ENCODE measurements at regions not wholly inside any gene's neighbourhood (a gene's known extent, or its start where the extent isn't known, plus 50 kb on each side); places are given as distances from the start of the nearest gene placed in this dataset.

DNA sequence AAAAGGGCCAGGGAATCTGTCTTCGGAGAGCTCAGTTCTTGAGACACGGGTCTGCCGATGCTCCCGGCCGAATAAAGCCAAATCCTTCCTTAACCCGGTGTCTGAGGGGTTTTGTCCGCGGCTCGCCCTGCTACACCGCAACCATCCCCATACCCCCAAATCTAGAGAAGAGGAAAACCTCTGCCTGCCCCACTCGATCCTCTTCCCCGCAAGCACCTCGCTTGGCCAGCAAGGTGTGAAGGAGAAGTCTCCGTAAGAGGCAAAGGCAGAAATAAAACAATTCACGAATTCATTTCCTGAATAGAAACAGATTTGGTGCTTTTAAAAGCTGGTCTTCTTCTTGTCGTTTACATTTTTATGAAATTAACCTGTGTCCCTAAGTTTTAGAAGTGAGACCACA lies 67.3 kb upstream of the GALNT9 start:
- no peaks in the 10 kb centered on the region for H3K36me3 ChIP-seq
- no peaks in the 10 kb centered on the region for H3K9me3 ChIP-seq
- TF ChIP-seq Cebpa-rat (IDR thresholded peaks at IDR 0.05), result no peak
- peaks cover 76% of the 10 kb centered on the region for H3K27me3 ChIP-seq
- H3K9ac ChIP-seq, result no peak overlapping the region
- H3K4me1 ChIP-seq, result peaks cover 12% of the 10 kb centered on the region; the same call in 1 of the 2 replicates
- no peak overlapping the region for H3K4me3 ChIP-seq
- H3K27ac ChIP-seq, result no peak overlapping the region
- H4K20me1 ChIP-seq, result no peaks in the 10 kb centered on the region; the same call in 1 of the 2 replicates
- H3K4me2 ChIP-seq, result peak overlapping the region; percentile 36

GRCh38 chr12:132395908-132396305 lies 66.5 kb upstream of the GALNT9 start:
- no peaks in the 10 kb centered on the region for H3K36me3 ChIP-seq
- peaks cover 12% of the 10 kb centered on the region; the same call in 1 of the 2 replicates for H3K4me1 ChIP-seq
- no peak overlapping the region for H3K27ac ChIP-seq
- no peaks in the 10 kb centered on the region; the same call in 1 of the 2 replicates for H4K20me1 ChIP-seq
- peaks cover 73% of the 10 kb centered on the region for H3K27me3 ChIP-seq
- peak overlapping the region; percentile 36 for H3K4me2 ChIP-seq
- no peak for TF ChIP-seq Cebpa-rat (IDR thresholded peaks at IDR 0.05)
- no peak overlapping the region for H3K9ac ChIP-seq
- no peaks in the 10 kb centered on the region for H3K9me3 ChIP-seq
- no peak overlapping the region for H3K4me3 ChIP-seq

GRCh38 chr12:132395192-132395907 lies 66.0 kb upstream of the GALNT9 start:
- H3K27me3 ChIP-seq, result peaks cover 67% of the 10 kb centered on the region

DNA sequence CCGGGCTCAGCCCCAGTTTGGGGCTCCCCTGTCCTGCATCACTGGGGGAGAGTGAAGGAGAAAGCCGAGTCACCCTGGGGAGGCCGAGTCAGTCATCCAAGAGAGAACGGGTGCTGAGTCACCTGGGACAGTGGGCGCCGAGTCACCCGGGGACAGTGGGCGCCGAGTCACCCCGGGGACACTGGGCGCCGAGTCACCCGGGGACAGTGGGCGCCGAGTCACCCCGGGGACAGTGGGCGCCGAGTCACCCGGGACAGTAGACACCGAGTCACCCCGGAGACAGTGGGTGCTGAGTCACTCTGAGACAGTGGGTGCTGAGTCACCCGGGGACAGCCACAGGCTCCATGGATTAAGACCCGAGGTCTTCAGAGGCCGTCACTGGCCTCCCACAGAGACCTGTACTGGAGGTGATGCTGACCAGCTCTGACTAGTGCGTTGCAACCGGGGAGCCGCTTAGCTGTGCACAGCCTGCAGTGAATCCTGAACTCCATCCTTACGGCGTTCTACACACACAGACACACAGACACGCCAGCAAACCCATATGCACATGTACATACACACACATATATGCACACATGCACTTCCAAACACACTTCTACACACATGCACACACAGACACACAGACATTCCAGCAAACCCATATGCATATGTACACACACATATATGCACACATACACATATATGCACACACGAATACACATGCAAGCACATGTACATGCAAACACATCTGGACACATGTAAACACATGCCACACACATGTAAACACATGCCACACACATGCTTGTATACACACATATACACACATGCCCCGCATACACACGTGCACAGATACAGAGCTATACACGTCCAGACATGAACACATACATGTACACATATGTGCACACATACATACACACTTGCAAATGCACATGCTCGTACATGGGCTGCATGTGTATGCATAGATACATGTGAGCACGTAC lies 64.9 kb upstream of the GALNT9 start:
- no peak for TF ChIP-seq Cebpa-rat (IDR thresholded peaks at IDR 0.05)
- Histone ChIP-seq H3K27me3 (peaks cover 57% of the 10 kb centered on the region), H3K9ac (no peak overlapping the region)

More at GRCh38 chr12:132395192-132395907, 66.0 kb upstream of the GALNT9 start:
- H3K4me1 ChIP-seq, result peaks cover 12% of the 10 kb centered on the region; the same call in 1 of the 2 replicates
- no peaks in the 10 kb centered on the region for H3K9me3 ChIP-seq
- H4K20me1 ChIP-seq, result no peaks in the 10 kb centered on the region; the same call in 1 of the 2 replicates
- H3K4me3 ChIP-seq, result no peak overlapping the region
- no peak overlapping the region for H3K4me2 ChIP-seq
- H3K9ac ChIP-seq, result no peak overlapping the region
- TF ChIP-seq Cebpa-rat (IDR thresholded peaks at IDR 0.05), result no peak
- H3K36me3 ChIP-seq, result no peaks in the 10 kb centered on the region
- H3K27ac ChIP-seq, result no peak overlapping the region

GRCh38 chr12:132393245-132393795 lies 63.9 kb upstream of the GALNT9 start:
- Histone ChIP-seq H3K4me3 (no peak overlapping the region), H3K9me3 (no peaks in the 10 kb centered on the region), H3K4me1 (peaks cover 26% of the 10 kb centered on the region), H3K27me3 (peaks cover 51% of the 10 kb centered on the region), H4K20me1 (no peaks in the 10 kb centered on the region; the same call in 1 of the 2 replicates), H3K9ac (no peak overlapping the region), H3K27ac (no peak overlapping the region), H3K36me3 (no peaks in the 10 kb centered on the region), H3K4me2 (no peak overlapping the region)
- TF ChIP-seq Cebpa-rat (IDR thresholded peaks at IDR 0.05), result no peak

More for the DNA sequence above, 64.9 kb upstream of the GALNT9 start:
- H3K9me3 ChIP-seq, result no peaks in the 10 kb centered on the region
- no peak overlapping the region for H3K27ac ChIP-seq
- no peak overlapping the region for H3K4me2 ChIP-seq
- H3K4me1 ChIP-seq, result peaks cover 16% of the 10 kb centered on the region
- no peaks in the 10 kb centered on the region; the same call in 1 of the 2 replicates for H4K20me1 ChIP-seq
- no peak overlapping the region for H3K4me3 ChIP-seq
- no peaks in the 10 kb centered on the region for H3K36me3 ChIP-seq

DNA sequence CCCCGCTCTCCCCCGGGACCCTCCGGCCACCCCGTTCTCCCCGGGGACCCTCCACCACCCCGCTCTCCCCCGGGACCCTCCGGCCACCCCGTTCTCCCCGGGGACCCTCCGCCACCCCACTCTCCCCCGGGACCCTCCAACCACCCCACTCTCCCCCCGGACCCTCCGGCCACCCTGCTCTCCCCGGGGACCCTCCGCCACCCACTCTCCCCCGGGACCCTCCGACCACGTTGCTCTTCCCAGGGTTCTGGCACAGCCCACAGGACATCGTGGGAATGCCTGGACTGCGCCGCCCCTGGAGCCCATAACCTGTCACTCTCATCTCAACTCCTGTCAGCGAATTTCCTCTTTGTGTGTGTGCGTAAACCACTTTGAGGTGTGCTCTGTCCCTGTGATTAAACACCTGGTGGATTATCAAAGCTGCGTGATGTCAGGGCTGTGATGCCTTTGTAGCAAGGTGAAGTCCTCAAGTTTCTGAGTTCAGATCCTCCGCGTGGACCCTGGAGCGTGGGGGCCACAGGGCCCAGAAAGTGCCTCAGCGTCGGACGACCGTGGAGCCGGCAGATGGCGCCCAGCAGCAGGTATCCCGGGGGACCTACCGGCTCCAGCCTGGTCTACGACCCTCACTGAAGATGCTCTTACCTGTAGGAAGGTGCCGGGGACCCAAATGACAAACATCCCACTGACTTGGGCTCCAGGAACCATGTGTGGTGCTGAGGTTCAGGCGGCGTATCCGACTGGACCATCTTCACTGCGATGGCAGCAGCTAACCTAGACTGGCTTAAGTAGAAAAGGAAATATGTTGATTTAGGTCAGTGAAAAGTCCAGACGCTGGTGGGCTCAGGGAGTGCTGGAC lies 63.2 kb upstream of the GALNT9 start:
- Histone ChIP-seq H3K9me3 (no peaks in the 10 kb centered on the region), H3K27ac (no peak overlapping the region), H3K4me1 (peaks cover 27% of the 10 kb centered on the region), H3K9ac (no peak overlapping the region), H3K36me3 (no peaks in the 10 kb centered on the region), H3K4me3 (no peak overlapping the region), H4K20me1 (no peaks in the 10 kb centered on the region; the same call in 1 of the 2 replicates), H3K27me3 (peaks cover 45% of the 10 kb centered on the region), H3K4me2 (no peak overlapping the region)
- TF ChIP-seq Cebpa-rat (IDR thresholded peaks at IDR 0.05), result no peak

- no peaks in the 10 kb centered on the region; the same call in 1 of the 2 replicates for H4K20me1 ChIP-seq
- H3K27me3 ChIP-seq, result peaks cover 42% of the 10 kb centered on the region
- no peak overlapping the region for H3K4me3 ChIP-seq
- H3K4me2 ChIP-seq, result no peak overlapping the region
- peaks cover 24% of the 10 kb centered on the region for H3K4me1 ChIP-seq
- no peaks in the 10 kb centered on the region for H3K36me3 ChIP-seq
- H3K27ac ChIP-seq, result no peak overlapping the region
- no peak overlapping the region for H3K9ac ChIP-seq
- no peaks in the 10 kb centered on the region for H3K9me3 ChIP-seq
- no peak for TF ChIP-seq Cebpa-rat (IDR thresholded peaks at IDR 0.05)
Measured at GRCh38 chr12:132391326-132392041, 62.1 kb upstream of the GALNT9 start.

DNA sequence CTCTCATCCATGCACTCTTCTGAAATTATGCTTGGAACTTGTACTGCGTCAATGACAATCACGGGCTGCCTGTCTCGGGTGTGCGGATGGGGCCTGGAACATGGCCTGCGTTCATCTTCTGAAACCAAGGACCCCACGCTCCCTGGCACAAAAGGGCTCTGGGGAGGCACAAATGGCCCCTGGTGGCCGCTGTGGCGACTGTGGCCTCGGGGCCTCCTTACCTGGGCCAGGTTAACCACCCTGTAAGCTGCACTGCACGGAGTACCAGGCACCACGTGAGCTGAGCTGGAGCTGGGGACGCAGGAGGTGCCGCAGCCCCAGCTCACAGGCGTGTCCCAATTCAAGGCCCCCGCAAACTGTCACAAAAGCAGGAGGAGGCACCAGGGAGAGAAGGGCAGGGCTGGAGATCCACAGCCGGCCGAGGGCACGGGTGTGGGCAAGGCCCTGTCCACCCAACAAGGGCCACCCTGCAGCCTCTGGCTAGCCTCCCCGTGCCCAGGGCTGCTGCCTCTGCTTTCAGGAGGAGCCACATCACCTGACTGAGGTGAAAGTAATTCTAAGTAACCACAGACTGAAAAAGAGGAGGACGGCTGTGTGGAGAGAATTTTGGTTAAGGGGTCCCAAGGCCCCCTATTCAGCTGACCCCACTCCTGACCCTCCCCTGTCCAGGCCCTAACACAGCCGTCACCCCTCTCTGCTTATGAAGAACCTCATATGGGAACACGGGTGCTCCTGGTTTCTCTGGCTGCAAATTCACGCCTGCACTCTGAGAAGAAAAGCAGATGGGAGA lies 61.1 kb upstream of the GALNT9 start:
- H3K9ac ChIP-seq, result no peak overlapping the region
- peaks cover 16% of the 10 kb centered on the region for H3K4me1 ChIP-seq
- no peaks in the 10 kb centered on the region for H3K36me3 ChIP-seq
- no peak overlapping the region for H3K4me2 ChIP-seq
- H3K27me3 ChIP-seq, result peaks cover 42% of the 10 kb centered on the region
- no peaks in the 10 kb centered on the region for H3K9me3 ChIP-seq
- H3K27ac ChIP-seq, result no peak overlapping the region
- no peak overlapping the region for H3K4me3 ChIP-seq
- H4K20me1 ChIP-seq, result no peaks in the 10 kb centered on the region; the same call in 1 of the 2 replicates
- no peak for TF ChIP-seq Cebpa-rat (IDR thresholded peaks at IDR 0.05)

Data from BLaER1 (cell line).